Right renal cortex interstitium (tissue), 3 donors: ENCODE measurements at regions not wholly inside any gene's neighbourhood (a gene's known extent, or its start where the extent isn't known, plus 50 kb on each side); places are given as distances from the start of the nearest gene placed in this dataset.

Experiments used
- DNase-seq, 3 donors: peaks; one replicate each; pipeline ENCODE4 v3.0.0-alpha.2; 2013; ENCODE audit warnings: low read depth in 3 of 3, low spot score in 2 of 3

GRCh38 chr20:39233755-39234154 lies 271.6 kb downstream of the DHX35 start:
- no peak for DNase-seq

GRCh38 chr20:39227416-39227815 lies 265.3 kb downstream of the DHX35 start:
- no peak for DNase-seq

GRCh38 chr20:39225978-39226377 lies 263.8 kb downstream of the DHX35 start:
- no peak for DNase-seq

- DNase-seq, result no peak
Observed at GRCh38 chr20:39225536-39225935, 263.4 kb downstream of the DHX35 start.

GRCh38 chr20:39222101-39222500 lies 260.0 kb downstream of the DHX35 start:
- no peak for DNase-seq

GRCh38 chr20:39216195-39216594 lies 254.1 kb downstream of the DHX35 start:
- DNase-seq, result no peak

- DNase-seq, result no peak
Observed at GRCh38 chr20:39214828-39215227, 252.7 kb downstream of the DHX35 start.

- no peak for DNase-seq
Observed at GRCh38 chr20:39213476-39214145, 251.5 kb downstream of the DHX35 start.

GRCh38 chr20:39211060-39211748 lies 249.1 kb downstream of the DHX35 start:
- DNase-seq, result no peak

- DNase-seq, result peak in 2 of 3 donors; percentile 4 to 30
Observed at GRCh38 chr20:39210341-39211036, 248.3 kb downstream of the DHX35 start.

- DNase-seq, result no peak
Observed at GRCh38 chr20:39206899-39207564, 244.9 kb downstream of the DHX35 start.

GRCh38 chr20:39195582-39196021 lies 233.5 kb downstream of the DHX35 start:
- DNase-seq, result peak in 2 of 3 donors; percentile 13 to 26

- DNase-seq, result no peak
Observed at GRCh38 chr20:39190666-39191570, 228.8 kb downstream of the DHX35 start.

- DNase-seq, result no peak
Observed at GRCh38 chr20:39188266-39188765, 226.2 kb downstream of the DHX35 start.

- no peak for DNase-seq
Observed at GRCh38 chr20:39181490-39181889, 219.3 kb downstream of the DHX35 start.

GRCh38 chr20:39176457-39176856 lies 214.3 kb downstream of the DHX35 start:
- no peak for DNase-seq

- DNase-seq, result no peak
Observed at GRCh38 chr20:39170896-39171463, 208.8 kb downstream of the DHX35 start.

GRCh38 chr20:39165099-39165498 lies 203.0 kb downstream of the DHX35 start:
- DNase-seq, result no peak

- DNase-seq, result no peak
Observed at GRCh38 chr20:39164642-39165041, 202.5 kb downstream of the DHX35 start.

- DNase-seq, result no peak
Observed at GRCh38 chr20:39163993-39164392, 201.8 kb downstream of the DHX35 start.
